Parathyroid adenoma (tissue), 2 donors: ENCODE measurements at regions not wholly inside any gene's neighbourhood (a gene's known extent, or its start where the extent isn't known, plus 50 kb on each side); places are given as distances from the start of the nearest gene placed in this dataset.

Source experiments
- H2AFZ ChIP-seq: fragments of 300-600 bp; sonication (generic); one replicate; pipeline ENCODE4 v1.7.0; 2017; ENCODE audit warnings: antibody characterized with exemption, mild to moderate bottlenecking
- H3K27ac ChIP-seq: fragments of 300-600 bp; sonication (generic); one replicate; pipeline ENCODE4 v1.7.0; 2017
- H3K27me3 ChIP-seq: fragments of 300-600 bp; sonication (generic); one replicate; pipeline ENCODE4 v1.7.0; 2017; ENCODE audit warnings: low read length; ENCODE audit not compliant: control insufficient read depth, insufficient read depth
- H3K36me3 ChIP-seq: fragments of 300-600 bp; sonication (generic); one replicate; pipeline ENCODE4 v1.7.0; 2017; ENCODE audit warnings: low read length; ENCODE audit not compliant: control insufficient read depth, insufficient read depth
- H3K4me1 ChIP-seq: fragments of 300-600 bp; sonication (generic); one replicate; pipeline ENCODE4 v1.7.0; 2017; ENCODE audit warnings: control low read depth
- H3K4me2 ChIP-seq: fragments of 300-600 bp; sonication (generic); one replicate; pipeline ENCODE4 v1.7.0; 2017; ENCODE audit warnings: low read length
- H3K4me3 ChIP-seq: fragments of 300-600 bp; sonication (generic); one replicate; pipeline ENCODE4 v1.7.0; 2017; ENCODE audit warnings: low read depth, low read length
- H3K79me2 ChIP-seq: fragments of 300-600 bp; sonication (generic); one replicate; pipeline ENCODE4 v1.7.0; 2017; ENCODE audit warnings: control low read depth
- H3K9ac ChIP-seq: fragments of 300-600 bp; sonication (generic); one replicate; pipeline ENCODE4 v1.7.0; 2017; ENCODE audit warnings: mild to moderate bottlenecking
- H3K9me3 ChIP-seq: fragments of 300-600 bp; sonication (generic); one replicate; pipeline ENCODE4 v1.7.0; 2017; ENCODE audit warnings: low read length; ENCODE audit not compliant: control insufficient read depth
- TF ChIP-seq, protein P1 (sequence below): fragments of 300-600 bp; sonication (generic); IDR thresholded peaks from one replicate; pipeline ENCODE4 v1.7.0; 2017; ENCODE audit warnings: antibody characterized with exemption, mild to moderate bottlenecking
- donor health status: primary hyperparathyroidism.

DNA sequence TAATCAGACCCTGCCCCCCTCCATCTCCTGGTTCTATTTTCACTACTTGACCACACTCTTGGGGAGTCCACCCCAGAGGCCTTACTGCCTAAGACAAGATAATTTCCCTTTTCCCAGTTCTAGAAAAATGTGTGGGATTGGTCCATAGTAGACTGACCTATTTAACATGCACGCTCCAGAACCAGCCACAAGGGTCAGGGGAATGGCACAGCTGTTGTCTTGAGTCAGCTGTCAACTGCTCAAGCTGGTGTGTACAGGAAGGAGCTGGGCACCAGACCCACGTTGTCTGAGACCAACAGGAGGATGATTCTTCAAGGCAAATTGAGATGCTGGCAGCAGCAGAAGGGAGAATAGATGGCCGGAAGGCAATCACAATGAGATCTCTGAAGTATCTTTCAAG lies 280.5 kb downstream of the UQCRFS1 start:
- H3K27me3 ChIP-seq, result no peaks in the 10 kb centered on the region
- no peak overlapping the region for H3K4me2 ChIP-seq
- no peak overlapping the region for H3K4me3 ChIP-seq
- no peak overlapping the region for H3K9ac ChIP-seq
- H2AFZ ChIP-seq, result no peak overlapping the region
- H3K79me2 ChIP-seq, result no peaks in the 10 kb centered on the region
- no peaks in the 10 kb centered on the region for H3K36me3 ChIP-seq
- H3K9me3 ChIP-seq, result no peaks in the 10 kb centered on the region
- TF ChIP-seq, protein P1, sequence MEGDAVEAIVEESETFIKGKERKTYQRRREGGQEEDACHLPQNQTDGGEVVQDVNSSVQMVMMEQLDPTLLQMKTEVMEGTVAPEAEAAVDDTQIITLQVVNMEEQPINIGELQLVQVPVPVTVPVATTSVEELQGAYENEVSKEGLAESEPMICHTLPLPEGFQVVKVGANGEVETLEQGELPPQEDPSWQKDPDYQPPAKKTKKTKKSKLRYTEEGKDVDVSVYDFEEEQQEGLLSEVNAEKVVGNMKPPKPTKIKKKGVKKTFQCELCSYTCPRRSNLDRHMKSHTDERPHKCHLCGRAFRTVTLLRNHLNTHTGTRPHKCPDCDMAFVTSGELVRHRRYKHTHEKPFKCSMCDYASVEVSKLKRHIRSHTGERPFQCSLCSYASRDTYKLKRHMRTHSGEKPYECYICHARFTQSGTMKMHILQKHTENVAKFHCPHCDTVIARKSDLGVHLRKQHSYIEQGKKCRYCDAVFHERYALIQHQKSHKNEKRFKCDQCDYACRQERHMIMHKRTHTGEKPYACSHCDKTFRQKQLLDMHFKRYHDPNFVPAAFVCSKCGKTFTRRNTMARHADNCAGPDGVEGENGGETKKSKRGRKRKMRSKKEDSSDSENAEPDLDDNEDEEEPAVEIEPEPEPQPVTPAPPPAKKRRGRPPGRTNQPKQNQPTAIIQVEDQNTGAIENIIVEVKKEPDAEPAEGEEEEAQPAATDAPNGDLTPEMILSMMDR, result no peak
- no peaks in the 10 kb centered on the region for H3K4me1 ChIP-seq
- H3K27ac ChIP-seq, result no peak overlapping the region

DNA sequence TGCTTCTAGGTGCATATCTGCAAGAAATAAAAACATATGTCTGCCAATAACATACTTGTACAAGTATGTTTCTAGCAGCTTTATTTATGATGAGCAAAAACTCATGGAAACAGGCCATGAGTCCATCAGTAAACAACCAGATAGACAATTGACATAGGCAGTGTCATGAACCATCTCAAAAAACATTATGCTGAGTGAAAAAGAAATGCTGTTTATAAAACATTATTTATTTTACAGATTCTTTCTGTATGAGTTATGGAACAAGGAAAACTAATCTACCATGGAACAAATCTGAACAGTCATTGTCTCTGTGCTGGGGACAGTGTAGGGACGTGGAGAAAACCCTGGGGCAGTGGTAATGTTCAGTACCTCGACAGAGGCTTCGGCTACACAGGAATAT lies 283.9 kb downstream of the UQCRFS1 start:
- Histone ChIP-seq H3K79me2 (no peaks in the 10 kb centered on the region), H3K9me3 (no peaks in the 10 kb centered on the region), H3K27me3 (no peaks in the 10 kb centered on the region), H3K9ac (no peak overlapping the region), H3K4me3 (no peak overlapping the region), H3K36me3 (no peaks in the 10 kb centered on the region), H3K27ac (no peak overlapping the region), H3K4me2 (no peak overlapping the region), H3K4me1 (no peaks in the 10 kb centered on the region), H2AFZ (no peak overlapping the region)
- TF ChIP-seq, protein P1, result no peak

GRCh38 chr19:28927456-28927855 lies 285.5 kb downstream of the UQCRFS1 start:
- Histone ChIP-seq H3K4me2 (no peak overlapping the region), H3K9me3 (no peaks in the 10 kb centered on the region), H3K27me3 (no peaks in the 10 kb centered on the region), H3K27ac (no peak overlapping the region), H3K4me1 (no peaks in the 10 kb centered on the region), H2AFZ (no peak overlapping the region), H3K79me2 (no peaks in the 10 kb centered on the region), H3K4me3 (no peak overlapping the region), H3K9ac (no peak overlapping the region), H3K36me3 (no peaks in the 10 kb centered on the region)
- TF ChIP-seq, protein P1, result no peak

GRCh38 chr19:28920269-28921066 lies 292.5 kb downstream of the UQCRFS1 start:
- no peak overlapping the region for H3K27ac ChIP-seq
- H3K4me2 ChIP-seq, result no peak overlapping the region
- no peaks in the 10 kb centered on the region for H3K9me3 ChIP-seq
- TF ChIP-seq, protein P1, result no peak
- H3K4me1 ChIP-seq, result no peaks in the 10 kb centered on the region
- H3K27me3 ChIP-seq, result no peaks in the 10 kb centered on the region
- H3K4me3 ChIP-seq, result no peak overlapping the region
- no peak overlapping the region for H3K9ac ChIP-seq
- H3K79me2 ChIP-seq, result no peaks in the 10 kb centered on the region
- no peaks in the 10 kb centered on the region for H3K36me3 ChIP-seq
- no peak overlapping the region for H2AFZ ChIP-seq

GRCh38 chr19:28917621-28918020 lies 295.3 kb downstream of the UQCRFS1 start:
- H3K4me3 ChIP-seq, result no peak overlapping the region
- no peaks in the 10 kb centered on the region for H3K27me3 ChIP-seq
- no peak overlapping the region for H3K27ac ChIP-seq
- TF ChIP-seq, protein P1, result no peak
- H3K79me2 ChIP-seq, result no peaks in the 10 kb centered on the region
- H3K4me2 ChIP-seq, result no peak overlapping the region
- no peak overlapping the region for H3K9ac ChIP-seq
- no peaks in the 10 kb centered on the region for H3K9me3 ChIP-seq
- no peaks in the 10 kb centered on the region for H3K4me1 ChIP-seq
- no peak overlapping the region for H2AFZ ChIP-seq
- no peaks in the 10 kb centered on the region for H3K36me3 ChIP-seq
